H9 (cell line): ENCODE measurements at regions not wholly inside any gene's neighbourhood (a gene's known extent, or its start where the extent isn't known, plus 50 kb on each side); places are given as distances from the start of the nearest gene placed in this dataset.

Experiments
- DNase-seq: peaks from one replicate; pipeline ENCODE4 v3.0.0-alpha.2; 2017
- H2AFZ ChIP-seq: one replicate; pipeline ENCODE4 v1.6.1; 2013; ENCODE audit warnings: mild to moderate bottlenecking, low read length, control low read depth, moderate library complexity
- H2AK5ac ChIP-seq: 2 replicates; pipeline ENCODE4 v1.6.1; 2013; ENCODE audit warnings: low read length, control low read depth, mixed read lengths; ENCODE audit not compliant: insufficient read length
- H2BK120ac ChIP-seq: one replicate; pipeline ENCODE4 v1.6.1; 2013; ENCODE audit warnings: low read depth, mild to moderate bottlenecking, low read length, control low read depth, inconsistent platforms; ENCODE audit not compliant: poor library complexity, severe bottlenecking
- H2BK12ac ChIP-seq: 2 replicates; pipeline ENCODE4 v1.6.1; 2013; ENCODE audit warnings: low read length, control low read depth, mixed read lengths, low read depth; ENCODE audit not compliant: insufficient read length
- H2BK15ac ChIP-seq: 2 replicates; pipeline ENCODE4 v1.6.1; 2013; ENCODE audit warnings: low read depth, low read length, control low read depth
- H2BK20ac ChIP-seq: one replicate; pipeline ENCODE4 v1.6.1; 2013; ENCODE audit warnings: low read depth, mild to moderate bottlenecking, low read length, control low read depth, inconsistent platforms; ENCODE audit not compliant: poor library complexity, severe bottlenecking
- H2BK5ac ChIP-seq: 2 replicates; pipeline ENCODE4 v1.6.1; 2013; ENCODE audit warnings: low read length, control low read depth, mixed read lengths; ENCODE audit not compliant: insufficient read length
- H3K14ac ChIP-seq: 2 replicates; pipeline ENCODE4 v1.6.1; 2013; ENCODE audit warnings: low read length, control low read depth; ENCODE audit not compliant: insufficient read depth
- H3K18ac ChIP-seq: 2 replicates; pipeline ENCODE4 v1.6.1; 2013; ENCODE audit warnings: low read depth, mild to moderate bottlenecking, mixed read lengths, low read length, control low read depth; ENCODE audit not compliant: insufficient read length
- H3K23ac ChIP-seq: 2 replicates; pipeline ENCODE4 v1.6.1; 2013; ENCODE audit warnings: low read length, control low read depth, mixed read lengths, low read depth; ENCODE audit not compliant: insufficient read length
- H3K23me2 ChIP-seq: 2 replicates; pipeline ENCODE4 v1.6.1; 2013; ENCODE audit warnings: low read depth, mild to moderate bottlenecking, mixed read lengths, low read length, control low read depth; ENCODE audit not compliant: insufficient read length, poor library complexity, severe bottlenecking
- H3K27ac ChIP-seq: 2 replicates; pipeline ENCODE4 v1.5.1; 2013; ENCODE audit warnings: low read length, control low read depth, mixed read lengths, low read depth; ENCODE audit not compliant: insufficient read length
- H3K27me3 ChIP-seq: 2 replicates; pipeline ENCODE4 v1.6.1; 2013; ENCODE audit warnings: low read length, control low read depth, inconsistent platforms; ENCODE audit not compliant: insufficient read depth
- H3K4ac ChIP-seq: 2 replicates; pipeline ENCODE4 v1.6.1; 2013; ENCODE audit warnings: low read depth, mild to moderate bottlenecking, control low read depth, inconsistent platforms, low read length, moderate library complexity
- H3K4me1 ChIP-seq: 2 replicates; pipeline ENCODE4 v1.6.1; 2013; ENCODE audit warnings: low read length, control low read depth, inconsistent platforms; ENCODE audit not compliant: insufficient read depth
- H3K4me2 ChIP-seq: 2 replicates; pipeline ENCODE4 v1.6.1; 2013; ENCODE audit warnings: low read length, control low read depth, mixed read lengths; ENCODE audit not compliant: insufficient read length, insufficient read depth
- H3K56ac ChIP-seq: 2 replicates; pipeline ENCODE4 v1.6.1; 2013; ENCODE audit warnings: low read depth, mild to moderate bottlenecking, mixed read lengths, low read length, control low read depth; ENCODE audit not compliant: insufficient read length
- H3K79me1 ChIP-seq: 2 replicates; pipeline ENCODE4 v1.6.1; 2013; ENCODE audit warnings: low read depth, mild to moderate bottlenecking, moderate library complexity, low read length, control low read depth, inconsistent platforms; ENCODE audit not compliant: insufficient read depth, poor library complexity, severe bottlenecking
- H3K79me2 ChIP-seq: 2 replicates; pipeline ENCODE4 v1.6.1; 2013; ENCODE audit warnings: low read length, control low read depth, inconsistent platforms; ENCODE audit not compliant: insufficient read depth
- H3K9ac ChIP-seq: 2 replicates; pipeline ENCODE4 v1.6.1; 2013; ENCODE audit warnings: low read length, control low read depth, mixed read lengths; ENCODE audit not compliant: insufficient read length; ENCODE audit errors: extremely low read depth
- H3K9me3 ChIP-seq: one replicate; pipeline ENCODE4 v1.6.1; 2013; ENCODE audit warnings: low read depth, low read length, inconsistent platforms; ENCODE audit not compliant: control insufficient read depth
- H3T11ph ChIP-seq: one replicate; pipeline ENCODE4 v1.6.1; 2013; ENCODE audit warnings: mild to moderate bottlenecking, low read length, control low read depth, inconsistent platforms
- H4K20me1 ChIP-seq: one replicate; pipeline ENCODE4 v1.6.1; 2013; ENCODE audit not compliant: control insufficient read depth, insufficient read length, insufficient read depth
- H4K5ac ChIP-seq: 2 replicates; pipeline ENCODE4 v1.6.1; 2013; ENCODE audit warnings: low read depth, mild to moderate bottlenecking, mixed read lengths, low read length, control low read depth; ENCODE audit not compliant: insufficient read length
- H4K8ac ChIP-seq: replicated peaks from 2 replicates; pipeline ENCODE4 v1.6.1; 2013; ENCODE audit warnings: low read length, control low read depth, mixed read lengths, low read depth; ENCODE audit not compliant: insufficient read length
- H4K91ac ChIP-seq: 2 replicates; pipeline ENCODE4 v1.6.1; 2013; ENCODE audit warnings: low read depth, mild to moderate bottlenecking, moderate library complexity, mixed read lengths, low read length, control low read depth; ENCODE audit not compliant: insufficient read length
- H3K27ac Mint-ChIP-seq, 3 experiments: 2 replicates in 2 of 3; 3 replicates in 1 of 3; pipeline ENCODE4 v1.8.0; 2020 to 2021; ENCODE audit warnings: mixed read lengths in 3 of 3, mild to moderate bottlenecking in 1 of 3, moderate library complexity in 1 of 3
- H3K27me3 Mint-ChIP-seq: 2 replicates; pipeline ENCODE4 v1.8.0; 2021; ENCODE audit warnings: low read depth, mild to moderate bottlenecking, moderate library complexity, mixed read lengths
- H3K36me3 Mint-ChIP-seq, 3 experiments: 2 replicates in 2 of 3; 3 replicates in 1 of 3; pipeline ENCODE4 v1.8.0; 2020 to 2021; ENCODE audit warnings: low read depth in 3 of 3, mixed read lengths in 3 of 3; ENCODE audit not compliant: insufficient read depth in 1 of 3
- H3K4me1 Mint-ChIP-seq, 2 experiments: 2 replicates each; pipeline ENCODE4 v1.8.0; 2020; ENCODE audit warnings: mixed read lengths in 2 of 2
- H3K4me3 Mint-ChIP-seq, 2 experiments: 2 replicates in 1 of 2; 3 replicates in 1 of 2; pipeline ENCODE4 v1.8.0; 2020 to 2021; ENCODE audit warnings: mild to moderate bottlenecking in 2 of 2, mixed read lengths in 2 of 2, moderate library complexity in 1 of 2
- H3K9me3 Mint-ChIP-seq, 2 experiments: 2 replicates in 1 of 2; 3 replicates in 1 of 2; pipeline ENCODE4 v1.8.0; 2020; ENCODE audit warnings: mild to moderate bottlenecking in 2 of 2, mixed read lengths in 2 of 2, moderate library complexity in 1 of 2
- CTCF ChIP-seq: fragments of 200-600 bp; sonication (generic); conservative IDR thresholded peaks from 3 replicates; pipeline ENCODE4 v1.8.0; 2021; ENCODE audit warnings: antibody characterized with exemption, mild to moderate bottlenecking
- WGBS: extraction: QIAGEN DNeasy Blood & Tissue Kit; methylation state at CpG from one replicate; pipeline ENCODE4 v1.1.7; 2013; ENCODE audit warnings: missing lambda C conversion rate, low lambda C conversion rate, mixed read lengths; ENCODE audit not compliant: insufficient read length; ENCODE audit errors: extremely low coverage; 5-methylcytosine and 5-hydroxymethylcytosine counted together

- H3K56ac ChIP-seq: no peak overlapping the region
- H3K4me1 ChIP-seq: peaks cover 2% of the 10 kb centered on the region; the same call in 1 of the 2 replicates
- Mint-ChIP-seq H3K36me3 (no peaks in the 10 kb centered on the region), H3K4me1 (peaks cover 6 to 14% of the 10 kb centered on the region in 2 experiments), H3K27ac (no peak overlapping the region), H3K9me3 (no peaks in the 10 kb centered on the region), H3K4me3 (no peak overlapping the region), H3K27me3 (no peaks in the 10 kb centered on the region)
- no peaks in the 10 kb centered on the region for H3K27me3 ChIP-seq
- H2AK5ac ChIP-seq: no peak overlapping the region
- H2BK5ac ChIP-seq: no peak overlapping the region
- H3K18ac ChIP-seq: no peak overlapping the region
- H3K79me2 ChIP-seq: no peaks in the 10 kb centered on the region
- H2AFZ ChIP-seq: no peak overlapping the region
- TF ChIP-seq CTCF: no peak
- H4K20me1 ChIP-seq: no peaks in the 10 kb centered on the region
- no peak overlapping the region for H4K5ac ChIP-seq
- no peak overlapping the region for H4K91ac ChIP-seq
- H3K9ac ChIP-seq: no peak overlapping the region
- no peak overlapping the region for H2BK12ac ChIP-seq
- H3K23me2 ChIP-seq: no peaks in the 10 kb centered on the region
- no peaks in the 10 kb centered on the region for H3K9me3 ChIP-seq
- no peak overlapping the region for H4K8ac ChIP-seq
- no peak overlapping the region for H2BK20ac ChIP-seq
- H2BK120ac ChIP-seq: no peak overlapping the region
- H3K14ac ChIP-seq: no peak overlapping the region
- no peak overlapping the region for H3K4me2 ChIP-seq
- no peak overlapping the region for H3T11ph ChIP-seq
- H3K27ac ChIP-seq: no peak overlapping the region
- H3K79me1 ChIP-seq: no peaks in the 10 kb centered on the region
- no peak overlapping the region for H3K4ac ChIP-seq
- WGBS: no CpG with 5 or more reads among the region's 1 CpG
- DNase-seq: no peak
- H2BK15ac ChIP-seq: no peak overlapping the region
- H3K23ac ChIP-seq: no peak overlapping the region
Measured at GRCh38 chr21:27265492-27265891, 298.6 kb upstream of the ADAMTS5 start.
